Activated CD8-positive, alpha-beta memory T cell treated with anti-CD3 and anti-CD28 coated beads for 1 hour (primary cell): ENCODE measurements at regions not wholly inside any gene's neighbourhood (a gene's known extent, or its start where the extent isn't known, plus 50 kb on each side); places are given as distances from the start of the nearest gene placed in this dataset.

Experiments used
- DNase-seq, 2 donors: peaks; one replicate each; pipeline ENCODE4 v3.0.0-alpha.2; 2020; ENCODE audit warnings: low read depth in 1 of 2; ENCODE audit errors: extremely low read depth in 1 of 2

- DNase-seq: no peak
Observed at GRCh38 chr1:234975941-234976860, 152.4 kb downstream of the TOMM20 start.

DNA sequence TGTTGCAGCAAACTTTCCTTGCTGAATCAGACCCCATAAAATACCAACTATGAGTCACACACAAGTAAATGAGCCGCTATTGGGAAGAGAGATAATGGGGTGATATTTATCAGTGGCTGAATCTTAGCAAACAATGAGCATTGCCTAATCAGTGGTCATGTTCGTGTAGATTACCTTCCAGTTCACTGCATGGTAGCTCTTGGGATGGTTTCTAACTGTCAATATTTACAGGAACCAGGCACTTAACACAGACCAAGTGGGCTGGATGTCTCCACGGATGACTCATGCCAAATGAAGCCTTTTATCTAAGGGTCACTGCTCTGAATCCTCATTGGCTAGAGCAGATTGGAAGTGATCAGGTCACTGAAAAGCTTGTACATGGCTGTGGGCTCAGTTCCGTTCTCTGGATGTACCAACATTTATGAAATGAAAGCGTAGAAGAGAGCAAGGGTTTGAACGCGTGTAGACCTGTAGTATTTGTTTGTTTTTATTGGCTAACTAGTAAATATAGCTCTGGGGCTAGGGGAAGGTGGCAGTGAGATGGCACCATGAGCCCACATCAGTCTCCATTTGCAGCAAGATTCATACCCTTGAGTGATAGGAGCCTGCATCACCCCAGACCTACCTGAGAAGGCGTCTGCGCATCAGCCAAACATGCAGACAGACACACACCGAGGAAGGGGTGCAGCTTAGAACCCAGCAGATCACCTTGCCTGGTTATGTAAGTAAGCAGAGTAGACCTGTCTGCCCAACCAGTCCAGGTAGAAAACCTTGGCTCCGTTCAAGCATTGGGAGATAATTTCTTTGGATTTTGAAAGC lies 153.3 kb downstream of the TOMM20 start:
- no peak for DNase-seq

DNA sequence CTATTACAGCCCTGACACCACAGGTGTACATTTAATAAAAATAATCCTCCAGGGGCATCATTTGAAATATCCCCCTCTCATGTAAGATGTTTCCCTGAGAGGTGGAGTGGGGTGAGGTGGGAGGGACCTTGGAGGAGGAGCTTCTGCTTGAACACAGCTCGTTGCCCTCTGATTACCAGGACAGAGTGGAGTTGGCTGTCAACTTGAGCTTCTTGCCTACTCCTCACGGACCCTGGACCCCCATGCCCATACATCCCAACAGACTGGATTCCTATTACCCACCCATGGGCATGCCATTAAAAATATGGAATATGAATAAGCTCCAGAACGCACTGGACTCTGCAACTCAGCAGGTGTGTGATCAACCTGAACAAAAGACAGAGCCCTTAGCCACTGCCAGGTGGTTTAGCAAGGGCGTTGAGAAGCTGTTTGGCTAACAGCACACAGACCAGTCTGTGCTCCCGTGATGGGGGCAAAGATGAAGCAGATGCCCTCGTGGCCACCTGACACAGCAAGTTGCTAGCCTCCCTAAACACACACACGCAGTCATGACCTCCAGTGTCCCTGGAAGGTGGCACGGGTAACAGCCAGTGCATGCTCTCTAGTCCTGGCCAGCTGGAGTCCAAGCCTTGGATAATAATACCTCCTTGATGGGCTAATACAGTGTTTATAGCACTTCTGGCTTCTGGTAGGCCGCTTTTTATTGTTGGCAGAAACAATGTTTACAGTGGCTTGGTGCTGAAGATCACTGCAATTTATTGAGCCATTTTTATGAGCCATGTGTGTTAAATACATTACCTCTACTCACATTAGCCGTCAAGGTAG lies 155.0 kb downstream of the TOMM20 start:
- DNase-seq: no peak

GRCh38 chr1:234972411-234973191 lies 156.0 kb downstream of the TOMM20 start:
- DNase-seq: no peak

DNA sequence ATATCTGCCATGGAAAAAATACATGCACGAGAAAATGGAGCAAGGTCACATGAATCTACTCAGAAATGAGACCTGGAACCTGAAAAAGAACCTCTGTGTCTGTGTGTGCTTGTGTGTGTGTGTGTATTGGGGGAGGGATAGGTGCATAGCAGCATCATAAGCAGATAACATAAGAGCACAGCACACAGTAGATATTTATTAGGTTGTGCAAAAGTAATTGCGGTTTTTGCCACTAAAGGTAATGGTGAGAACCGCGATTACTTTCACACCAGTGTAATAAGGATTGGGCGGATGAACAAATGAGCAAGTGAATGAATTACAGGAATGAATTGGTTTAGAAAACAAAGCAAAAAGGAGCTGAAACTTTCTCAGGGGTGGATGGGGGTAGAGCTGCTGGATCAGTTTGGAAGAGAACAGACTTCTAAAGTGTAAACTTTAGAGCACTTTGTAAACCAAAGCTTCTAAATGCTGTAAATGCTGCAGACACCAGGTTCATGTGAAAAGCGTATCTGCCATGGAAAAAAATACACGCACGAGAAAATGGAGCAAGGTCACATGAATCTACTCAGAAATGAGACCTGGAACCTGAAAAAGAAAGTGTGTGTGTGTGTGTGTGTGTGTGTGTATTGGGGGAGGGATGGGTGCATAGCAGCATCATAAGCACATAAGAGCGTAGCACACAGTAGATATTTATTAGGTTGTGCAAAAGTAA lies 156.9 kb downstream of the TOMM20 start:
- DNase-seq: no peak

- no peak for DNase-seq
Observed at GRCh38 chr1:234970731-234971476, 157.7 kb downstream of the TOMM20 start.

DNA sequence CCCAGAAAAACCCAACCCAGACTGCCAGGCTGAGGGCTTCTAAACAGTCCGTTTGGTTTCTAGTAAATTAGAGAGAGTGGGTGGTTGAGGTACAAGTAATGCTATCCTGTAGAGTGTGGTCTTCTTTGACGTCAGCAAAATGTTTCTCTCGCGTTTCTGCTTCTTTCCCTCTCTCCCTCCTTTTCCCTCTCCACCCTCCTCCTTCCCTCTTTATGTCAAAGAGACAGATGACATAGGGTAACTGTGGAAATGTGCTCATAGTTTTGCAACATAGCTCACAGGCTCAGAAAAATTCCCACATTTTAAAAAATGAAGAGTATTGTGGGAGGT lies 158.3 kb downstream of the TOMM20 start:
- DNase-seq: no peak

DNA sequence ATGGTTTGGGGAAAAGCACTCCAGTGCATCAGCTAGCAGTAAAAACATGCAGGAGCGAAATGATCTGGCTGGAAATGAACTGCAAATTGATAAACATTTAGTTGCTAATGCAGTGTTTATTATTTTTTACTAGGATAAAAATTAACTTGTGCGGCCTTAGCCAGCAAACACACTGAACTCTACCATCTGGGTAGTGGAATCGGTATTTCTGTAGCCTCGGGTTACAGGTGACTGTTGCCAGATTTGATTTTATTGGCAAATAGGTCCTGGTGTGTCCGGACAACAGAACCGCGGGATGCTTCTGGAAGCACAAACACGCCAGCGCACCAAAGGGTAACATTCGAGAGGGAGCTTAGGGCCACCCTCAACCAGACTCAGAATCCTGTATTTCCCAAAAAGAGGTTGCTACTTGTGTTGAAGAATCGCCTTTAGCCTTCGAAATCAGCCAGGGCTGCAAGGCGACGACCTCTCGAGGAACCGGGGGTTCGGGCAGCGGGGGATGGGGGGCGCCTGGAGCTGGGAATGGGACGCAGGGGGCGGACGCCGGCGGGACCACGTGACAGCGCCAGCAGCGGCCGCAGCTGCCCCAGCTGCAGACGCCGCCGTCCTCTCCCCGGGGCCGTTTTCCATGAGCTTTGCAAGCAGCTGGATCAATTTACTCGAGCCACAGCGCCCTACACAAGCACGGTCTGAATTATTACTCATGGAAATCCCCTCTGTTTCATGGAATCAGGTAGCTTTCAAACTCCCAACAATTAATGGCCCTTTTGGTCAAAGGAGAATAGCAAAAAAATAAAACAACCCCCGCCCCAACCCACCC lies 158.8 kb downstream of the TOMM20 start:
- DNase-seq: no peak

- no peak for DNase-seq
Observed at GRCh38 chr1:234969011-234969441, 159.6 kb downstream of the TOMM20 start.

DNA sequence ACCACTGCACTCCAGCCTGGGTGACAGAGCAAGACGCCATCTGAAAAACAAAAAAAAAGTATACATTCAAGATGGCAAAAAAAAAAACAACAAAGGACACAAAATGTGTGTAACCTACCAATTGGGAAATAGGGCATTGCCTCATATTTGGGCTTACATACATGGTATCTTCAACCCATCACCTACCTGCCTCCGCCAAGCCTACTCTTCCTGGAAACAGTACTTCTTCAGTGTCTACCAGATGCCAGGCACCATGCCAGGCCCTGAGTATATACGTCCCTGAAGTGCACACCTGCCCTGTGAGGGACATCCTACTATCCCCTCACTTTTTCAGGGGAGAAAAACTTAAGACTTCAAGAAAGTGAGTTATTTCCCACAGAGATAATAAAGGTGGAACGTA lies 160.2 kb downstream of the TOMM20 start:
- no peak for DNase-seq

- no peak for DNase-seq
Observed at GRCh38 chr1:234967121-234967520, 161.5 kb downstream of the TOMM20 start.

DNA sequence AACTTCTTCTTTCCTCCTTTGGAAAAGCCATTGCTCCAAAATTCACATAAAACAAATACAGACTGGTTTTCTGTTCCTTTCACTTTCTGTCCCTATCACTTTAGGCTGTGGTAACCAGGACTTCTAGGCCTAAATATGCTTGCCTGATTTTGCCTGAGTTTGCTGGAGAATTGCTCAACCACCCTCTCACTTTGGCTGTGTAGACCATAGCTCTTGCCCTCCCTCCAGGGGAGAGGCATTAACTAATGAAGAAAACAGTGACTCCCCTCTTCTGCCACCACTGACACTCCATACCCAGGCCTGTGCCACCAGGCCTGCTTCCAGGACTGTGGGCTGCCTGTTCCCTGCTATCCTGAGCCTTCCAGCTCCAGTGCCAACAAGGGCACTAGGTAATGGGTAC lies 163.5 kb downstream of the TOMM20 start:
- no peak for DNase-seq

GRCh38 chr1:234963904-234964702 lies 164.5 kb downstream of the TOMM20 start:
- no peak for DNase-seq

DNA sequence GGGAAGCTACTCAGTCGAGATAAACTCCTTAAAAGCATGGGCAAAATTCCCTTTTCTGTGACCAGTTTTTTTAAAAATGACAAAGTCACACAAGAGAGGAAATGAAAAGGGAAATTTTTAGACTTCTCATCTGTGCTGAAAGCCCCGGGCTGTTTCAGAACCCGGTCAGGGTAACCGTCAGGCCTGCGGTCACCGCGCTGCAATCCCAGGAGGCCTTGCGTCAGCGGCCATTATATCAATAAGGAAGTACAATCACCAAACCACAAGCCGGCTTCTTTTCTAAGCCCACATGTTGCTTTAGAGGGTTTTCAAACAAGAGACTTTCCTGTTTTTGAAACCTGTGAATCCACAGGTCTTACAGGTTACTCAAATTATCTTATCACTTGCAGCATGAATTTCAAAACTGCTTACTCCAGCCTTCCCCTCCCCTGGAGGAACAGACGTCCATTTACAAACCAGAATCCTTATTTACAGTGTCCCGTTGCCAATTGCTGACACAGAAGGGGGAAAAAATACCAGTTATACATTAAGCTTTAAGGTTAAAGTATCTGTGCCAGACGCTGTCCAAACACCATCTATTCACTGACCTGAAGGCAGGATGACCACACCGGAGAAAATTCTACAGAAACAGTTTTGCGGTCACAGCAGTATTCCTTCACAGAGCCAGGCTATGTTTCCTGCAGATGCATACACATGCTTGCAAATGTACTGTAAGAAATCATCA lies 165.3 kb downstream of the TOMM20 start:
- peak; percentile 67 to 77 for DNase-seq

DNA sequence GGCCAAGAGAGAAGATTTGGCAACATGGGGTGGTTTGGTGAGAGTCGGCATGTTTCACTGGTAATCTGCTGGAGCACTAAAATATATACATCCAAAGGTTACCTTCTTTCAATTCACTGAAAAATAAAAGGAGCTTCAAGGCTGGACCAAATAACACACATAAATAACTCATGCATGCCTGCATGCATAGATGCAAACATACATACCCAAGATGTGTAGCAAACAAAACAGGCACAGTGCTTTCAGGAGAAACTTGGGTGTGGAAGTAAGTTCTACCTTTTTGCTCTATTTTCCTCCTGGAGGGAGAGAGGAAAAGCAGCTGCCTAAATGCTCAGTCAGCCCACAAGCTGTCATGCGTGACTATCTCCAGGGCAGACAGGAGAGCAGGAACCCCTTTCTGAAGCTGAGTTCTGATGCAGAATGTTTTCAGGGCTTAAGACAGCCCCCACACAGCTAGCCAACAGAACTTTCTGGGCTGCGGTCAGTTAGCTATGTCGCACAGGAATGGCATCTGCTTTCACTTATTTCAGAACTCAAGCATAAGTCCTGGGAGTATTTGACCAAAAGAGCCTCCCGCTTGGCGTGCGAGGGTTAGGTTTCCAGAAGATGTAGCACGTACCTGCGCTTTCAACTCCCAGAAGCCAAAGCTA lies 166.2 kb downstream of the TOMM20 start:
- no peak for DNase-seq
